K562 (cell line): ENCODE measurements at regions not wholly inside any gene's neighbourhood (a gene's known extent, or its start where the extent isn't known, plus 50 kb on each side); places are given as distances from the start of the nearest gene placed in this dataset.

ENCODE experiments used
- ATAC-seq: fragments of 200-7000 bp; cut with Tn5 transposase; 3 replicates; pipeline ENCODE4 v1.9.1; 2020; ENCODE audit warnings: moderate library complexity
- BruUV-seq: library from RNA; stranded (reverse); fragments of 400-500 nt; replicated peaks from 2 replicates; lab custom pipeline; 2021; lab: Mats Ljungman, UMichigan
- CTCF ChIA-PET: fragments of 300-600 bp; formaldehyde crosslinking; extraction: SDS; loops from one replicate; lab custom pipeline; 2021; ENCODE audit warnings: low intra/inter-chr PET ratio; lab: Yijun Ruan, JAX
- POLR2A ChIA-PET: fragments of 300-600, 350-650 bp; sonication (Branson Sonifier 250); formaldehyde crosslinking; extraction: SDS; loops from one replicate; lab custom pipeline; 2021; ENCODE audit warnings: antibody characterized with exemption, inconsistent platforms; lab: Yijun Ruan, JAX
- DNase-seq, 4 experiments: peaks; one replicate each; pipeline versions ENCODE4 v3.0.0 to v3.0.0-alpha.2; 2011 to 2018; ENCODE audit warnings: low spot score in 3 of 4, mixed read lengths in 3 of 4; ENCODE audit errors: extremely low read depth in 1 of 4
- FAIRE-seq: peaks from 2 replicates; lab custom pipeline; 2011; peaks lifted over from hg19 to GRCh38; lab: Jason Lieb, UNC
- H2AFZ ChIP-seq: 2 replicates; pipeline ENCODE4 v1.6.0; 2011; ENCODE audit warnings: low read depth, low read length, control low read depth, inconsistent platforms
- H3K27ac ChIP-seq: fragments of 200-600 bp; 3 replicates; pipeline ENCODE4 v1.8.0; 2011; ENCODE audit warnings: low read depth, mild to moderate bottlenecking, control low read depth, inconsistent platforms, low read length, moderate library complexity, mixed read lengths; ENCODE audit errors: extremely low read depth
- H3K27me3 ChIP-seq, 2 experiments: fragments of 300-600 bp in 1 of 2; 2 replicates in 1 of 2; 3 replicates in 1 of 2; pipeline versions ENCODE4 v1.6.0 to v1.8.0; 2011; ENCODE audit warnings: inconsistent platforms in 2 of 2, low read length in 2 of 2, mild to moderate bottlenecking in 1 of 2, mixed read lengths in 1 of 2, moderate library complexity in 1 of 2; ENCODE audit not compliant: control insufficient read depth in 2 of 2, insufficient read depth in 2 of 2
- H3K36me3 ChIP-seq: fragments of 300-600 bp; 3 replicates; pipeline ENCODE4 v1.8.0; 2011; ENCODE audit warnings: mild to moderate bottlenecking, low read length, inconsistent platforms; ENCODE audit not compliant: control insufficient read depth, insufficient read depth
- H3K4me1 ChIP-seq, 2 experiments: fragments of 200-600 bp in 1 of 2; replicated peaks in 1 of 2; 2 replicates in 1 of 2; 3 replicates in 1 of 2; pipeline versions ENCODE4 v1.5.1 to v1.8.0; 2011; ENCODE audit warnings: inconsistent platforms in 2 of 2, low read length in 2 of 2, mild to moderate bottlenecking in 1 of 2, mixed read lengths in 1 of 2, moderate library complexity in 1 of 2; ENCODE audit not compliant: control insufficient read depth in 2 of 2, insufficient read depth in 2 of 2
- H3K4me2 ChIP-seq: 2 replicates; pipeline ENCODE4 v1.6.1; 2011; ENCODE audit warnings: low read length, control low read depth, inconsistent platforms, mixed read lengths; ENCODE audit not compliant: insufficient read depth
- H3K4me3 ChIP-seq: fragments of 200-600 bp; sonication (generic), shearing (Covaris generic); 2 replicates; pipeline ENCODE4 v1.5.1; 2016; ENCODE audit warnings: control low read depth, inconsistent platforms
- H3K79me2 ChIP-seq: fragments of 200-600 bp; 3 replicates; pipeline ENCODE4 v1.8.0; 2011; ENCODE audit warnings: low read length, inconsistent platforms; ENCODE audit not compliant: control insufficient read depth, insufficient read depth
- H3K9ac ChIP-seq, 2 experiments: 2 replicates each; pipeline versions ENCODE4 v1.6.0 to v1.6.1; 2011; ENCODE audit warnings: low read depth in 2 of 2, low read length in 2 of 2, control low read depth in 1 of 2, inconsistent platforms in 1 of 2, mild to moderate bottlenecking in 1 of 2, mixed read lengths in 1 of 2; ENCODE audit not compliant: insufficient read depth in 1 of 2
- H3K9me1 ChIP-seq: one replicate; pipeline ENCODE4 v1.6.0; 2011; ENCODE audit warnings: inconsistent platforms, mild to moderate bottlenecking, low read length, moderate library complexity; ENCODE audit not compliant: control insufficient read depth, insufficient read depth
- H3K9me3 ChIP-seq: replicated peaks from 2 replicates; pipeline ENCODE4 v1.5.1; 2011; ENCODE audit warnings: low read depth, low read length, inconsistent platforms; ENCODE audit not compliant: control insufficient read depth, insufficient read depth
- H4K20me1 ChIP-seq: replicated peaks from 2 replicates; pipeline ENCODE4 v1.6.1; 2011; ENCODE audit warnings: low read length, inconsistent platforms, mixed read lengths; ENCODE audit not compliant: control insufficient read depth, insufficient read depth
- BCL6 ChIP-seq: fragments of 250-450 bp; sonication (Bioruptor Pico); IDR thresholded peaks from 2 replicates; pipeline ENCODE4 v1.4.0; 2020
- CREBBP ChIP-seq: IDR thresholded peaks from one replicate; pipeline ENCODE4 v1.6.1; 2012; ENCODE audit warnings: low read depth, mild to moderate bottlenecking, control low read depth, inconsistent platforms, low read length
- GABPA ChIP-seq: fragments of 200-800 bp; sonication (Bioruptor generic); conservative IDR thresholded peaks from 2 replicates; pipeline ENCODE4 v1.6.1; 2016; ENCODE audit warnings: low read depth, missing genetic modification characterization, missing compliant biosample characterization
- HNRNPL ChIP-seq: fragments of 200-400 bp; formaldehyde crosslinking; IDR thresholded peaks from 2 replicates; pipeline ENCODE4 v1.6.1; 2017; ENCODE audit warnings: low read depth, mild to moderate bottlenecking, low read length
- JUN ChIP-seq, 2 experiments: sonication (generic) in 1 of 2; formaldehyde crosslinking in 1 of 2; IDR thresholded peaks; 2 replicates each; pipeline versions ENCODE4 v1.6.1 to v1.8.0; 2012 to 2022; ENCODE audit warnings: borderline replicate concordance in 2 of 2, mild to moderate bottlenecking in 2 of 2, improper control_type of control experiment in 1 of 2, low read depth in 1 of 2, low read length in 1 of 2, missing genetic modification reagents in 1 of 2
- LARP7 ChIP-seq: fragments of 450-650 bp; IDR thresholded peaks from 2 replicates; pipeline ENCODE4 v1.6.1; 2016
- MED1 ChIP-seq: sonication (generic); formaldehyde crosslinking; IDR thresholded peaks from 2 replicates; pipeline ENCODE4 v1.8.1; 2023; ENCODE audit warnings: missing genetic modification reagents, borderline replicate concordance
- NCOA1 ChIP-seq: fragments of 450-650 bp; IDR thresholded peaks from 2 replicates; pipeline ENCODE4 v1.6.1; 2016; ENCODE audit warnings: low read depth
- SIN3A ChIP-seq, 2 experiments: fragments of 150-350 bp in 1 of 2; IDR thresholded peaks; 2 replicates each; pipeline ENCODE4 v1.6.1; 2011 to 2016; ENCODE audit warnings: borderline replicate concordance in 2 of 2, low read depth in 2 of 2, low read length in 2 of 2, mild to moderate bottlenecking in 2 of 2, moderate library complexity in 2 of 2; ENCODE audit not compliant: control insufficient read depth in 1 of 2
- STAT5B ChIP-seq: fragments of 250-450 bp; sonication (Bioruptor Pico); IDR thresholded peaks from 2 replicates; pipeline ENCODE4 v1.8.0; 2021; ENCODE audit warnings: mild to moderate bottlenecking, inconsistent platforms
- ZNF830 ChIP-seq: fragments of 250-450 bp; sonication (Bioruptor Pico); IDR thresholded peaks from 2 replicates; pipeline ENCODE4 v1.5.0; 2021; ENCODE audit warnings: mild to moderate bottlenecking
- WGBS: fragments of 100-300 bp; shearing (Covaris generic); methylation state at CpG from one replicate; pipeline ENCODE4 v1.1.6; 2016; ENCODE audit warnings: low coverage, mixed read lengths; ENCODE audit not compliant: insufficient coverage; ENCODE audit errors: missing lambda C conversion rate; 5-methylcytosine and 5-hydroxymethylcytosine counted together
- in situ Hi-C: fragments of 300-500 bp; cut with MboI; formaldehyde crosslinking; loops from 4 replicates; pipeline ENCODE4 v1.15.0; 2018; ENCODE audit warnings: inconsistent platforms, mixed read lengths
- intact Hi-C: fragments of 100-400 bp; cut with micrococcal nuclease; formaldehyde crosslinking; loops from 2 replicates; pipeline ENCODE4 v1.14.2; 2022
- TF ChIP-seq, protein P1 (sequence below), 3 experiments: fragments of 200-800 bp in 1 of 3; sonication (Bioruptor generic) in 1 of 3; sonication (generic) in 1 of 3; formaldehyde crosslinking in 1 of 3; IDR thresholded peaks; 2 replicates each; pipeline versions ENCODE4 v1.6.1 to v1.8.0; 2016 to 2022; ENCODE audit warnings: mild to moderate bottlenecking in 2 of 3, missing compliant biosample characterization in 2 of 3, missing genetic modification characterization in 2 of 3, missing genetic modification reagents in 1 of 3
- TF ChIP-seq, protein P2 (sequence below): fragments of 250-450 bp; sonication (Bioruptor Pico); IDR thresholded peaks from 2 replicates; pipeline ENCODE4 v1.5.0; 2021; ENCODE audit warnings: mild to moderate bottlenecking, moderate library complexity
- TF ChIP-seq, protein P3 (sequence below): fragments of 200-800 bp; sonication (Bioruptor generic); IDR thresholded peaks from 2 replicates; pipeline ENCODE4 v1.6.1; 2017; ENCODE audit warnings: missing genetic modification characterization, missing compliant biosample characterization

DNA sequence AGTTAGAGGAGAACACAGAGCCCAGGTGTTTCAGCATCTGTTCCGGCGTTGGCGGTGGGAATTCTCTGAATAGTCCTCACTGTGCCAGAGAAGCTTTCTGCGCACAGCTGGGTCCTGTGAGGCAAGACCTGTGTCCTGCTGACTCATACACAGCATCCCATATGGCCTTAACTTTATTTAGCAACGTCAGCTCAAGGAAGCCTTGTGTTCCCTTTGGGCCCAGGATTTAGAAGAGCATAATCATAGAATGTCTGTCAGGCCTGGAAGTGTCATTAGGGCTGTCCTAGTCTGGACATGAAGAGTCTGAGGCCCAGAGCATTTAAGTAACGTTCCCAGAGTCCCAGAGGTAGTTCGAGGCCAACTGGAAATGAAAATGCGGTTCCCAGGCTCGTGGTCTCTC, 188.6 kb upstream of the DMRT1 start:
- H3K27me3 ChIP-seq, result no peaks in the 10 kb centered on the region
- H4K20me1 ChIP-seq, result no peaks in the 10 kb centered on the region
- H3K4me3 ChIP-seq, result no peak overlapping the region
- WGBS, result 10% methylated on average over 9 of the region's 9 CpGs
- in situ Hi-C loops, result no loop called here
- no peaks in the 10 kb centered on the region for H3K9me3 ChIP-seq
- no peaks in the 10 kb centered on the region for H3K9me1 ChIP-seq
- H3K4me1 ChIP-seq, result no peaks in the 10 kb centered on the region; a peak in 1 of 5 replicates
- POLR2A ChIA-PET, result interaction anchor here (0.6 kb wide), 1 partner anchor 11 kb away, joined by 3 read pairs; no protein-coding TSS in a partner anchor
- no peak overlapping the region for H3K4me2 ChIP-seq
- no peak overlapping the region for H2AFZ ChIP-seq
- H3K36me3 ChIP-seq, result no peaks in the 10 kb centered on the region
- no TSS peak for BruUV-seq
- H3K9ac ChIP-seq, result no peak overlapping the region
- FAIRE-seq (no peak), ATAC-seq (no peak), DNase-seq (no peak)
- H3K27ac ChIP-seq, result no peak overlapping the region
- H3K79me2 ChIP-seq, result no peaks in the 10 kb centered on the region
- CTCF ChIA-PET, result no interaction called here
- intact Hi-C loops, result no loop called here
- TF ChIP-seq STAT5B, result no peak
- TF ChIP-seq, protein P1, sequence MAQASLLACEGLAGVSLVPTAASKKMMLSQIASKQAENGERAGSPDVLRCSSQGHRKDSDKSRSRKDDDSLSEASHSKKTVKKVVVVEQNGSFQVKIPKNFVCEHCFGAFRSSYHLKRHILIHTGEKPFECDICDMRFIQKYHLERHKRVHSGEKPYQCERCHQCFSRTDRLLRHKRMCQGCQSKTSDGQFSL (CRISPR knock-in tag; IDR thresholded peaks at IDR 0.05), result no peak
- TF ChIP-seq, protein P1 (tag; IDR thresholded peaks at IDR 0.05), result no peak
- no peak for TF ChIP-seq BCL6 (CRISPR knock-in tag)
- TF ChIP-seq HNRNPL, result no peak
- no peak for TF ChIP-seq LARP7
- TF ChIP-seq, protein P2, sequence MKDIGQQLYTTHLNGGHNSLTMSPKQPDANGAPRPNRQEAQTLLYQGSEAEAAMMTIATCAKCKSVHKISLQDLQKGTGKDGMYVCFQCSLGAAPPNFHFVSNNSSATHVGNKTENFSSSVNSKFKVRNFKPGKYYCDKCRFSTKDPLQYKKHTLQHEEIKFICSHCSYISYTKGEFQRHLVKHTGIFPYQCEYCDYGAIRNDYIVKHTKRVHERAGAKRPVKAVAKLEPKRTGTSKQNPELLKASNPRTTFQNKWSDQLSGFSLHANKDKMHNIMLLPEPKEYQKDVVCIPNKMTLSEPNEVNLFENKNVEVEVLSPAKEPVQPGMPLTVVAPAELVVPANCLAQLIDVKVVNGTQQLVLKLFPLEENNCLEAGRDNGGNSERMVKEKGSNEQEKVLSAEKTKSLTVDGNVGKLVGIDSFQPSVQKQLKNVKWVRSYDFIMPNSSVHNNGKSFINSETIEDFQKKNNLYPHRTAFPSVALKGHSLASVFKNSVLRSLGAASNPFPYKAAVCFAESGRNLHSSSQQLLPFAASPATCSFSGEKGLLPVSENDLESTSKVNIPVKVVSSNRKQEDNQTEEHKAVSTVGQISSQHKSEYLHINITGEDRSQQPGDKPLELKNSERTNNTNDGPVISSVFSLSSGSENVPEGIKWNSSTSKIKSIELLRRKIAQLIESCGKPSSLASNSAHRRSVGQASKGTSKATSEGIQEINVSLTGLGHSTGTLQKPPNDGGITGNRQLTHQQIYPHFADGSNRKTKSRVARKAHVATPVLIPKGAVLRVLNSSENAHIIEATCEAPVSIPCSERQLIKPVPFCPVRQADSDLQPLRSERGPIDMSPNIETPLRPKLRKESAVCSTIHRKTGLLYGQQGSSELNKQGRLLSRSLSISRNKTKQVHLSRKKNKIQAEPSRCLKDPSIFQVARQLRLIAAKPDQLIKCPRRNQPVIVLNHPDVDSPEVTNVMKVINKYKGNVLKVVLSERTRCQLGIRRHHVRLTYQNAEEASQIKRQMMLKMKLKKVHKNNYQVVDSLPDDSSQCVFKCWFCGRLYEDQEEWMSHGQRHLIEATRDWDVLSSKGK, result no peak
- TF ChIP-seq NCOA1, result no peak
- TF ChIP-seq ZNF830 (CRISPR knock-in tag), result no peak
- no peak for TF ChIP-seq SIN3A (IDR thresholded peaks at IDR 0.05; ENCODE audit: borderline replicate concordance in 2 of 2, control insufficient read depth in 1 of 2, low read depth in 2 of 2, low read length in 2 of 2)
- no peak for TF ChIP-seq GABPA (tag)
- TF ChIP-seq, protein P3, sequence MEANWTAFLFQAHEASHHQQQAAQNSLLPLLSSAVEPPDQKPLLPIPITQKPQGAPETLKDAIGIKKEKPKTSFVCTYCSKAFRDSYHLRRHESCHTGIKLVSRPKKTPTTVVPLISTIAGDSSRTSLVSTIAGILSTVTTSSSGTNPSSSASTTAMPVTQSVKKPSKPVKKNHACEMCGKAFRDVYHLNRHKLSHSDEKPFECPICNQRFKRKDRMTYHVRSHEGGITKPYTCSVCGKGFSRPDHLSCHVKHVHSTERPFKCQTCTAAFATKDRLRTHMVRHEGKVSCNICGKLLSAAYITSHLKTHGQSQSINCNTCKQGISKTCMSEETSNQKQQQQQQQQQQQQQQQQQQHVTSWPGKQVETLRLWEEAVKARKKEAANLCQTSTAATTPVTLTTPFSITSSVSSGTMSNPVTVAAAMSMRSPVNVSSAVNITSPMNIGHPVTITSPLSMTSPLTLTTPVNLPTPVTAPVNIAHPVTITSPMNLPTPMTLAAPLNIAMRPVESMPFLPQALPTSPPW (CRISPR knock-in tag), result no peak
- no peak for TF ChIP-seq JUN (IDR thresholded peaks at IDR 0.05; ENCODE audit: borderline replicate concordance, low read depth, low read length)
- TF ChIP-seq JUN (CRISPR knock-in tag; IDR thresholded peaks at IDR 0.05; ENCODE audit: borderline replicate concordance), result no peak
- no peak for TF ChIP-seq CREBBP
- TF ChIP-seq MED1 (CRISPR knock-in tag), result no peak
